Midbrain (tissue), 1 donor: ENCODE measurements at regions not wholly inside any gene's neighbourhood (a gene's known extent, or its start where the extent isn't known, plus 50 kb on each side); places are given as distances from the start of the nearest gene placed in this dataset.

Source experiments
- DNase-seq: peaks from one replicate; lab custom pipeline; 2025; lab: John Stamatoyannopoulos, UW

DNA sequence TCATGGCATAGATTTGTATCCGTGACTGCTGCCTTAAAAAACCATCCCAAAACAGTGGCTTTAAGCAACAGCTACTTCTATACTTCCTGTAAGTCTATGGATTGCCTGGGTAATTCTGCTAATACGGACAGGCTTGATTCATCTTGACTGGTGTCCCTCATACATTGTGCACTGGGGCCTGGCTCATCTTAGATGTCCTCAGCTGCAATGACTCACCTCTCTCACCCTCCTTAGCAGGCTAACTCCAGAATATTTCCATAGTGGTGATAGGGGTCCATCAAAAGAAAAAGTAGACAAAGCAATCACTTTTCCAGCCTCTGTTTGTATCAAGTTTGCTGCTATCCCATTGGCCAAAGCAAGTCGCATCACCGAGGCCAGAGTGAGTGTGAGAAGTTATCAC is 409.1 kb upstream of the KAZN start:
- no peak for DNase-seq

DNA sequence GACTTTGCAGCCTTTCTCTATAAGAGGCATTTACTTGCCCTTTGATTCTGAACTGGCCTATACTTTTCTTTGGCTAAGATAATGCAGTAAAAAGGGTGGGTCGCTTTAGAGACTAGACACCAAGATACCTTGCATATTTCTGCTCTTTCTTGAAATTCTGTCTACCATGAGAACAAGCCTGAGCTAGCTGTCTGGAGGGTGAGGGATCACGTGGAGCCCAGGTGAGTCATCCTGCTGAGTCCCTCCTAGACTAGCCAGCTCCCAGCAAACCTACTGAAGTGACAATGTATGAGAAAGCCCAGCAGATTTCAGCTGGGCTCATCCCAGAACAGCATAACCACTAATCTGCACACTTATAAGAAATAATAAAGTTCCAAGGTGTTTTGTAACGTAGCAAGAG is 408.0 kb upstream of the KAZN start:
- no peak for DNase-seq

DNA sequence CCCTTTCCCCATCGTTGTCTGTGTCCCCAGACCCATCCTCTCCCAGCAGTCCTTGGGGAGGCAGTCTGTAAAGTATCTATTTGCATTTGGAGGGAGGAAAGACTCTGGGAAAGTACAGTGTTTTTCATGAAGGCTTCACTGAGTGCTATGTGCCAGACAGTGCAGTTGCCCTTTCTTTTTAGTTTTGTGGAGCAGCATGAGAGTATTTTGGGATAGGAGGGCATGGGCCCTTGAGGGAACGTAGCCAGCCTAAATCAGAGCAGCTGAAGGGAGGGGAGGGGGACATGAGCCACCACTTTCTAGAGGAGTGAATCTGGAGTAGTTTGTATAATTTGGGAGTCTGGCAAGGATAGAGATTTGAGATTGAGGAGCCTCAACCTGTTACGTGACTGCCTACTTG is 404.0 kb upstream of the KAZN start:
- DNase-seq = no peak

DNA sequence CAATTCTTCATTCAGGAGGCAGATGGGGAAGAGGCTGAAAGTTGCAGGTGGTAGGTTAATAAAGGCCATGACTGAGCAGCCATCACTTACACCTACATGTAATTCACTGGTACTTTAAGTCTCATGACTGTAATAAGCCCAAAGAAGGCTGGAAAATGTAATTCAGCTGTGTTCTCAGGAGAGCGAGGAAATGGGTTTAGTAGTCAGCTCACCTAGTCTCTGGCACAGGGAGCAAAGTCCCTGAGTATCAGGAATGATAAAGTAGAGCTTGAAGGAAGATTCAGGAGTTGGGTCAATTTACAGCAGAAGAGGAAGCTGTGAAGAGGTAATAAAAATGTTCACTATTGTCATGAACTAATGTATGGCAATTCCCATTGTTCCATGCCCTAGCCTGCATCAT is 393.4 kb upstream of the KAZN start:
- no peak for DNase-seq

DNA sequence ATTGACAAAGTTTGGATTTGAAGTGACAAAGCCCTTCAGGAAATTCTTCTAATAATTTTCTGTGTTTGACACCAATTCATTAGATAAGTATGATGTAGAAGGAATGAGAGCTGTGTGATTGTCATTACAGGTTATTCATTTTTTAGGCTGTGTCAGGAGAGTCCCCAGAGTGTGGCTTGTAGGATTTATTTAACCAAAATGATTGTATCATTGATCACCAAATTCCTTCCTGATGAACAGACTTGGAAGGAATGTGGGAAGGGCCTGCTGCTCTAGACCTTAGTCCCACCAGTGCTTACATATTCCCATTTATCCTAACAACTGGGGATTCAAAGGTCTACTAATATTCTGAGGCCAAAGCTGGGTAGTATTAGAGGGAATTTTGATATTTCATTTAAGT is 383.3 kb upstream of the KAZN start:
- DNase-seq = no peak

DNA sequence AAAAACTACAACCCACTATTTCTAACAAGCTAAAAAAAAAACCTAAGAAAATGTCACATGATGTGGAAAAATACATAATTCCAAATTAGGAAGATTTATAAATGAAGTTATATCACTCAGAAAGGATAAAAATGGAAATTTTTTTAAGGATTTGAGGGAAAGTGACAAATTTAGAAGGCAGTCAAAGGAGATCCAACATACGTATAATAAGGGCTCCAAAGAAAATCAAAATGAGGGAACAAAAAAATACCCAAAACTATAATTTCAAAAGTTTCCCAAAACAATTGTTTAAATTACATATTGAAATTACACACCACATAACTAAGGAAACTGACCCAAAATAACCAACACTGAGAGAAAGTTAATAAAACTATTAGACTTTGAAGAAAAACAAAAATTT is 381.1 kb upstream of the KAZN start:
- no peak for DNase-seq

DNA sequence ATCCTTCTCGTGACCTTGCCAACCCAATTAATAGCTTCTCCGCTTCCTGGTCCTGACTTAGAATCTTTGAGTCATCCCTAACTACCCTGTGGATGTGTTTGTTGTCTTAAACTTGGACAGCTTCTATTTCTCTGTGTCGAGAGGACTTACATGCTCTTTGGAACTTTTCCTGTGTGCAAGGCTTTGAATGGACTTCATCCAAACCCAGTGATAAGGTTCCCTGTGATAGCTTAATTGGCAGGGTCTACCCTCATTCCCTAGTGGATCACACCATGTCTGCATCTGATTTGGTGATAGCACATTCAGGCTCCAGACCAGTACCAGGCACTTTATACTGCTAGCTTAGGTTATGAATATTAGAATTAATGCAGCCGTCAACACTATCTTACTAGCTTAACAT is 378.2 kb upstream of the KAZN start:
- DNase-seq = no peak

DNA sequence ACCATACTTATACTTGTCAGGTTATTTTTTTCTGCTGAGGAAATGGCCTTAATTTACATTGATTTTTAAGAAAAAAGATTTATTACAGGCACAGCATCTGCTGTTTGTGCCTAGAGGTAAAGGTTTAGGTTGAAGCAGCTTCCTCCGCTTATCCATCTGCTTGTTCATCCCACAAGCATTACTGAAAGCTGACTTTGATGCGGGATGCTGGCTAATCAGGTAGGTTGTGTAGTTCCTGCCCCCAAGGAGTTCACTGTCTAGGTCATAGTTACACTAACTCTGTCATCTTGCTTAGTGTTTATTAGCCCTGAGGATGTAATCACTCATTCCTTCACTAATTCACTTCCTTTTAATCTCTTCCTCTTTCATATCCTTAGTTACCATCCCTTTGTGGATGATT is 377.7 kb upstream of the KAZN start:
- no peak for DNase-seq

DNA sequence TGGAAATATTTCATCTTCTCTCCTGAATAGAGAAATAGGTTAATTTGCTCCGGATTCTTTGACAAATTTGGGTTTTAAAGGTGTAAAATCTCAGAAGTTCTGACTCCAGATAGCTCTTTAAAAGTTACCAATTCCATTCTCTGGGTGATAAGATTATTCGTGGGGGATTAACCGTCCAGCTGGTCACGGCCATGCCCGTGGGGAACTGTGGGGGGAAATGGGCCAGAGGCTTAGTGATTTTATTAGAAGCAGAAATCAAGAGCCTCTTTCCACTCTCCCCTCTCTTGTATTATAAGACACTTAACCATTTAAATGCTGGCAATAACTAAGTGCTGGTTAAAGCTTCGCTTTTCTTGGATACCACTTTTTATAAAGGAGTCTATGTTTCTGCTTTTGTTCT is 376.4 kb upstream of the KAZN start:
- DNase-seq = no peak

DNA sequence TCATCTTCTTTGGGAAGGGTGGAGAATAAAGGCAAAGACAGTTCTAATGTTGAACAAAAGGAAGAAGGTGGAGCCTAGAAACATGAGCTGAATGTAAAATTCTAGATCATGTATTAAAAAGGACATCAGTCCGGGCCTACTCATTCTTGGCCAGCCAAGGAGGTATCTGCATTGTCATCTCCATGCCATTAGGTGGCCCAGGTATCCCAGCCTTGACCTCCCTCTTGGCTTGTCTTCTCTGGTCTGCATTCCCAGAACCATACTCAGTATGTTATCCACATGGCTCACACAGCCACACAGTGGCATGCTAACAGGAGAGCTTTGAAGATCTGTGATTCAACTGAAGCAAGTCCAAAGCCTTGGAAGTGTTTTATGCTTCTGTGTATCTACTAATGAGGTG is 369.8 kb upstream of the KAZN start:
- DNase-seq = no peak

DNA sequence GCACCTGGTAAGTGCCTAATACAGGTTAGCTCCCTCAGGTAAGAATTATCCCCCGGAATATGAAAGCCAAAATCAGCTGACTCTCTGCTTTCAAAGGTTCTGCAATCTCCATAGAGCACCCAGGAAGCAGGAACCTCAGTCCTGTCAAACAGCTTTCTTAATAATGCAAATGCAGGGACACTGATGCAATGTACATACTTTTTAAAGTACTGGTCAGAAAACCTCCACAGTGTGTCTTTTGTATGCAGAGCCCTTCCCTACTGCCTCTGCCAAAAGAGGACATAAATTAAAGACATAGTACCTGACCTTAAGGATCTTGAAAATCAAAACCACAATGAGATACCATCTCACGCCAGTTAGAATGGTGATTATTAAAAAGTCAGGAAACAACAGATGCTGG is 365.0 kb upstream of the KAZN start:
- DNase-seq = no peak

DNA sequence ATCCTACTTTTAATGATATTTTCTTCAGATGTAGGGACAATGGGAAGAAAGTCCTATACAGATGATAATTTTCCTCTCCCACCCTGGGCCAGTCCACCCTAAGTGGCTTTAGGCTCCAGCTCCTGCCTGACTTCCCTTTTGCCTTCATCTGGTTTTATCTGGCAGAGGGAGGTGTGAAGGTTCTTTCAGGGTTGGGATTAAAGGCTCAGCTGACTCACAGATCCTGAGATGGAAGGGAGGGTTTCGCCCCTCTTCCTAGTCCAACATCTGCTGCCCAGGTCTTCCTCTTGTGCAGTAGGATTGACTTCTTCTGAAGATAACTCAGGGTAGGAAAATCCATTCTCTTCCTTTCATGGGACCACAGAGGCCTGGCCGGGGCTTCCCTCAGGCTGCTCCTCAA is 362.4 kb upstream of the KAZN start:
- no peak for DNase-seq

DNA sequence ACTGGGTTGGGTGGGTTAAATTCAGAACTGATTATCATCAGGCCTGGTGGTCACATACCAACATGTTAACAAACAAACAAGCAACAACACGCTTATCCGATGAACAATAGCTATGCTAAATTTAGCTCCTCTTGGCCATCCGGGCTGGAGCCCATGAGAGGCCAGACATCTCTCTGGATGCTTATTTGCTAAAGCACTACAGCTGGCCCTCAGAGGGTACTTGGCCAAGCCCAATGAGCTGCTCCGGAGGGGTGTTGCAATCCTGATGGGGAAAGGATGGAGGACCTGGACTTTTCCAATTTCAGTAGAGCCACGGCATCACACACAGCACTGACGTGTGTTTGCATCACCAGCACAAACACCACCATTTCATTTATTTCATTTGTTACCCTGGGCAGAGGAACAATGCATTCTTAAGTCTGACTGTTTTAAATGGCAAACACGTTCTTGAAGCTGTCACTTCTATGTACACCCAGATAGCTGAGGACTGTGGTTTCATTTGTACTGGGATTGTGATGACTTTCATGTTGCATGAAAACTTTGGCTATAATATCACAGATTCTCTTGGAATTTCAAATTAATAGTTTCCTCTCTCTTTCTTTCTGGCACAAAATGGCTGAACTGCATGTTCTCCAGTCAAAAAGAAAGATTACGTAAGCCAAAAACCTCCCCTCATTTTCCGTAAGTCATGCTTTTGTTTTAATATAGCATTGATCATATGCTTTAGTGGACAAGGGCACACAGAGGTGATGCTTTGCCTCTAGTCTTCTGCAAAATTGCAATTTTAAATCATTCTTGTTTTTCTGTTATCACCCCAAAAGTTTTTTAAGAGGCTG is 359.8 kb upstream of the KAZN start:
- no peak for DNase-seq

DNA sequence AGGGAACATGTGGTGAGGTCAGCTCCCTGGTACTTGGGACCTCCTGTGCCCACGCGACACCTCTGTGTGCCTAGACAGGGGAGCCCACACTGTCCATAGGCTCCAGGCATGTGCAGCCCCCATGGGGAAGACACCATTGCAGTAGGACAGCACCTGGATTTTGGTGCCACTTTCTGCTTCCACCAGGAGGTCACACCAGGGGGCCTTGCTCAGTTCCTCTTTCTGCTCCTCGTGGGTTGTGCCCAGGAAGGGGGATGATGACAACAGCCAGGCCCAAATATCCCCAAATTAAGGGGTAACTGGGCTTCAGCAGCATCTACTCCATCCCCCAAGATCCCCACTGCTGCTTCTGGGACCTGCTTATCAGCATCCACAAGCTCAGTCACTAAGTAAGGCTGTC is 358.2 kb upstream of the KAZN start:
- DNase-seq = no peak

DNA sequence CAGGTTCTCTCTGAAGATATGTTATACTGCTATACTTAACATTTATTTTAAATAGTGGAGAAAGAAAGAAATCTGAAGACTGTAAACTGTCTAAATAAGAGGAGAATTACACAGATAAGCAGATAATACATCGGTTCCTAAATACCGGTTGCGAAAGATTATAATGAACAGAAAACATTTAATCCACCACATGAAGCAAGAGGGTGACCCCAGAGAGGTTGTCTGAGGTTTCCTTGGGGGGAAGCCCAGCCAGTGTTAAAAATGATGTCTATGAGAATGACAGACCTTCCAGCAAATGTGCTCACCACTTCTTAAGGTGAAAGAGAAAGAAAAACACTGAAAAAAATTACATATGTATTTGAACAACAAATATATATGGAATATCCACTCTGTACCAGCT is 356.4 kb upstream of the KAZN start:
- DNase-seq = no peak

DNA sequence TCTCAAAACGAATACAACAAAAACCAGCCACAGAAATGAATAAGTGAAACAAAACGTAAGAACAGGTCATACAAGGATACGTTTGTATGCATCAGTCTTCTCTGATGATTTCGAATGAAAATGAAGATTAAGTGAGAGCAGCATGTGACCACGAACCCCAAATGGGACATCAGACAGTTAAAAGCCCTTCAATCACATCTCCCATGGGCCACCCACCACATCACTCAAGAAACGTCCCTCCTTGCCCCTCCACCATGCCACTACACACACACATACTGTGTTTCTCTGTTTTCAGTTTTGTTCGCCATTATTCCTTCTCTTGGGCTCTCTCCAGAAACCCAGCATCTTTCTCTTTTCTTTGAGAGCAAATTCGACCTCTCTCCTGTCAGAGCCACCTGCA is 355.6 kb upstream of the KAZN start:
- no peak for DNase-seq

DNA sequence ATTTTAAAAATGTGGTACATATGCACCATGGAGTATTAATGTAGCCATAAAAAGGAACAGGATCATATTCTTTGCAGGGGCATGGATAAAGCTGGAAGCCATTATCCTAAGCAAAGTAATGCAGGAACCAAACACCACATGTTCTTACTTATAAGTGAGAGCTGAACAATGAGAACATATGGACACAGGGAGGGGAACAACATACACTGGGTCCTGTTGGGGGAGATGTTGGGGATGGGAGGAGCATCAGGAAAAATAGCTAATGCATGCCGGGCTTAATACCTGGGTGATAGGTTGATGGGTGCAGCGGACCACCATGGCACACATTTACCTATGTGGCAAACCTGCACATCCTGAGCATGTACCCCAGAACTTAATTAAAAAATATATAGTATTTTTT is 352.5 kb upstream of the KAZN start:
- DNase-seq = no peak

DNA sequence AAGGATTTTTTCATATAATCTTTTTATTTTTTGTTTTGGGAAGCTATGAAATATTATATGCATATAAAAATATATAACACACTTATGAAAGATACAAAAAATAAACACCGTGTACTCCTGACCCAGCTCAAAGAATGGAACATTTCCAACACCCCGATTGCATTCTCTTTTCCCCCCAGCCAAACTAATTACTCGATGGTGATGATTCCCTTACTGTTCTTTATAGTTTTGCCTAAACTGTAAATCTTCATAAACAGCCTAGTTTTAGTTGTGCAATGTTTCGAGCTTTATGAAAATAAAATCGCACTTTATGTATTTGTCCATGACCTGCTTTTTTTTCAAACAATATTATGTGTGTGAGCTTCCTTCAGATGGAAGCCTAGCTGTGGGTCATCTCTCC is 352.0 kb upstream of the KAZN start:
- DNase-seq = no peak

DNA sequence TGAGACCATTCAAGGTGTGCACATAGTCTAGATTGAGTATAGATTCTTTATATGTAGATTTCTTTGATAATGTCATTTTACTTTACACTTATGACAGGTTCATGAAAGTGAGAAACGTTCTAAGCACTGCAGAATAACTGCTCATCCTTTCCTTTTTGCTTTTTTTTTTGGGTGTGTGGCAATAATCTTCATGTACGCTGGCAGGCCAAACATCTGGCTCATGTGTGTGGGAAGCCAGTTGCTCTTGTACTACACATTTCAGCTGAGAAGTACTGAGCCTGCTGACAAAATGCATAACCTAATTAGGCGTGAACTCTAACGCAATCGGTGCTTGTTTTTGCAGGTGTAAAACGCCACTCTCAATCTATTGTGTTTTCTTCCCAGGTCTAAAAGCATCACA is 350.8 kb upstream of the KAZN start:
- DNase-seq = no peak

DNA sequence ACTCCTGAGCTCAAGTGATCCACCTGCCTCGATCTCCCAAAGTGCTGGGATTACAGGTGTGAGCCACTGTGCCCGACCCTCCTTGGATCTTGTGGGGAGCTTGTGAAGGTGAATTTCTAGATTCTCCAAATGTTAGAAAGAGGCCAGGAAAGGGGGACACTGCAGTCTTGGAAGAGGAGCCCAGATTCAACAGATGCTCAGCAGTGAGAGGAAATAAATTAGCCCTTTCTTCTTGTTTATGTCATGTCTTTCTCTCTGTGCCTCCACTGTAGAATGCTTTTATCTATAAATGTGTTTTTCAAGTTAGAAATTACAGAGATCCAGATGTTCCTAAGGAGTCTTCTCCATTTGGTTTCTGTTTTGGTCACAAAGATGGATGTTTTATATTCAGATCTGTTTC is 346.6 kb upstream of the KAZN start:
- DNase-seq = no peak

DNA sequence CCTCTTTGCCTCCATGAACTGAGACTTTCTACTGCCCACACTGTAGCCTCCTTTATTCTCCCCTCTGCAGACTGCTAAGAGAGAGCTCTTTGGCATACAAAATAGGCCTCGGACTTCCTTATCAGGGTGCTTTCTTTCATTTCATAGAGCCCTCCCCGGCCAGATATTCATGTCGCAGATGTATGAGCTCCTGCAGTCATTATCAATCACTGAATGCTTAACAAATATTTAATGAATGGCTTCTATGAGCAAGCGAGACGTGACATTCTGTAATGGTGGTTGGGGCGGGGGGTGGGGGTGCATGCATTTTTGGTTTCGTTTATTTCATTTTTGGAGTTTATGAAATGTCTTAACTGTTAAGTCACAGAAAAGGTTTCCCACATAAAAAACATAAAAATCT is 344.8 kb upstream of the KAZN start:
- DNase-seq = peak; percentile 19

DNA sequence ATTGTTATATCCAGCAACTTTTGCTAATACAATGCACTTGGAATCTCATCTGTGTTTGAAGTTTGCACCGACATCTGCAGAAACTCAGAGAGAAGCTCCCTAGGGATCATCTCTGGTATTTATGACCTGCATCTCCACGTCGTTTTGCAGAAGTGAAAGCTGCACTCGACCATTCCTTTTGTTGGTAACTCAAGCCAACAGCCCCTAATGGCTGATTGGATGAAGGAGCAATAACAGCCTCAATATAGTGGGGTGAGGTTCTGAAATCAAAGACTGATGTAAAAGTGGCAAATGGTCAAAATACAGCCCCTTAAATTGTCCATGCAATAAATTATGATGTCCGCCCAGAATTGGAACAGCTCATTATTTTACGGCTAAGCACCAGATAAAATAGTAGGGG is 344.2 kb upstream of the KAZN start:
- no peak for DNase-seq

DNA sequence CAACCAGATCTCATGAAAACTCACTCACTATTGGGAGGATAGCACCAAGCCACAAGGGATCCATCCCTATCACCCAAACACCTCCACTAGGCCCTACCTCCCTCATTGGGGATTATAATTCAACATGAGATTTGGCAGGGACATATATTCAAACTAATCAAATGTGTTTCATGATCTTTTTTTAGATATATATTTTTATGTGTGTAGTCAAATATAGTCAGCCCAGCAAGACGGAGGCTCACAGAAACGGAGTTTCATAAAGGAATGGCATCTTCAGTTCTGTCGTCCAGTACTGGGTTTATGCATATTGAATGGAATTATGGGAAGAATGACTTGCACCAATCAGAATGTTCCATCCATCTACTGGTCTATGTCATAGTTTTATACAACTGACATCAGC is 343.3 kb upstream of the KAZN start:
- DNase-seq = no peak

DNA sequence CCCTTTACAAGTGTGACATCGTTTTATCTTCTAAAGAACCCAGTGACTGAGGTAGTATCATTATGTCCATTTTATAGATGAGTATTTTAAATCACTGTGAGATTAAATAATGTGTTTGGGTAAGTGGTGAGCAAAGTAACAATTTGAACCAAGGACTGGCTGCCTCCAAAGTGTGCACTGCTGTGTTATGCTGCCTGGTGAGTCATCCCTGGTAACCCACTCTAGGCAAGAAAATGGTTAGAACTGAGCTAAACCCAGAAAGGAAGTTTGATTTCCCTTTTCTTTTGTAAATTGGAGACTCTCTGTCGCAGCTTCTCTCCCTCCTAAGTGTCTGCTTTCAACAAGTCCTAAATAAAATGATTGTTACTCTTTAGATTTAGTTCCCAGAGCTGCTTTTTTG is 342.8 kb upstream of the KAZN start:
- no peak for DNase-seq
